ENCODE measurements at regions not wholly inside any gene's neighbourhood (a gene's known extent, or its start where the extent isn't known, plus 50 kb on each side); places are given as distances from the start of the nearest gene placed in this dataset.

DNA sequence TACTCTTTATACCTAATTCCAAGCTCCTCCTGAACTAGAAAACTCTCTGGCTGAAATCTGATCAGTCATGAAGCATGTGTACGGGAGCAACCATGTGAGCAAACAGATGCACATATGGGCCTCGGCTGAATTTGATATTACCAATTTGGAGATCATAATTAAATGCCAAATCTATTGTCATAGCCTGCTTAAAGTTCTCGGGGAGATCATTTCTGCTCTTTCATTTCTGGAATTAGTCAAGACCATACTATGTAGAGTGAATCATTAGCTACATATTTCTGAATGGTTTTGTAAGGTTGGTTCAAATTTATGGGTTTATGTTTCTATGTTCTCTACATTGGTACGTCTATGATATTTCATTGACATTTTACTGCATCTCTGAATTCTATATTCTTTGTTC lies 205.5 kb downstream of the UBE2E3 start:
- no peak for DNase-seq (ENCODE audit: low read depth in 3 of 3, low spot score in 1 of 3)

DNA sequence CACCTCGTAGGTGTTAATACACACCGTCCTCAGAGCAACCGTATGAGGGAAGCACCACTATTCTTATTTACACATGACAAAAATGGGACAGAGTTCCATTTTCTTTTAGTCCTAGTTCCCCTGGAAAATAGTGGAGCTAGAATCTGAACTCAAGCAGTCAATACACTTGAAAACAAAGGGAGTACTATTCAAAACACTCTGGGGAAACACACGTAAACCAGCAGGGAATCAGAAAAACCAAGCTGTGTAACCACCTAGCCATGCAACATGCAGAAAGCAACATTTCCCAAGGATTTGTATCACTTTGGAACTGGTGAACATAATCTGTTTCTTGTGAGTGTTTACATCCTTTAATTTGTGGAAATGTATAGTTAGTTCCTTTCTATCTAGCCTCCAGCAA lies 208.2 kb downstream of the UBE2E3 start:
- DNase-seq (ENCODE audit: low read depth in 3 of 3, low spot score in 1 of 3): no peak

DNA sequence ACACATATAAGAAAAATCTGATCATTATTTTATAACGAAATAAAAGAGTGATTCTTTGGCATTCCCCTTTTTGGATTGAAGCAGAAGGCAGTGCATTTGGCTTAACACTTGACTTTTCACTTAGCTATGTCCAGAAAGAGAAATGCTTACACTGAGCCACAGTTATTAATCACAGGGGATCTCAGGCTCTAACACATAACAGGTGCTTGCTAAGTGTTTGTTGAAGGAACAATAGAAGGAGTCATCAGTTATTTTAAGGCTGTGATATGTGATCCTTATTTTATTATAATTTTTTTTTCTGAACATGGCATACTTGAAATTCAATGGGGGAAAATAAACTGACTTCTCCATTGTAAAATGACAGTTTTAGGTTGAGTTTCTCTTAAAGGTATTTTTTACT lies 209.5 kb downstream of the UBE2E3 start:
- DNase-seq (ENCODE audit: low read depth in 3 of 3, low spot score in 1 of 3): no peak

GRCh38 chr2:181190711-181191110 lies 210.3 kb downstream of the UBE2E3 start:
- no peak for DNase-seq (ENCODE audit: low read depth in 3 of 3, low spot score in 1 of 3)

DNA sequence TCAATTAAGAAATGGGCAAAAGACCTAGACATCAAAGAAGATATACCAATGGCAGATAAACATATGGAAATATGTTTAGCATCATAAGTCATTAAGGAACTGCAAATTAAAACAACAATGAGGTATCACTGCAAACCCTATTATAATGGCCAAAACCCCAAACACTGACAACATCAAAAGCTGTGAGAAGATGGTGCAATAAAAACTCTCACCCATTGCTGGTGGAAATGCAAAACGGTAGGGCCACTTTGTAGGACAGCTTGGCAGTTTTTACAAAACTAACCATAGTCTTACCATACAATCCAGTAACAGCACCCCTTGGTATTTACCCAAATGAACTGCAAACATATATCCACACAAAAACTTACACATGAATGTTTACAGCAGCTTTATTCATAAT lies 213.1 kb downstream of the UBE2E3 start:
- no peak for DNase-seq (ENCODE audit: low read depth in 3 of 3, low spot score in 1 of 3)

DNA sequence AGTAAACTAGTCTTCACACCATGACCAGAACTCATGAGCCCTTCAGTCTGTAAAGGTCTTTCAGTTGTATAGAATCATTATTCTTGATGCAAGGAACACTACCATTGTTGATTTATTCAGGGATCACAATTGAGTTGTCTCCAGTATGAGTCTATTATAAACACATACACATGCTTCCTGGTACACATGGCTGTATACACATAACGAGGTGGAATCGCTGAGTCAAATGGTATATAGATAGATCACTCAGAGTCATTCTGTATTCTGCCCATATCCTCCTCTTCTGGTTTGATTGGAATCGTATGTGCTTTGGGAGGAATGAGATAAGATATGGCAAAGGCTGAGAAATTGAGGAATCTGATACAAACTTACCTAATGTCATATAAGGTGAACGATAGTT lies 216.0 kb downstream of the UBE2E3 start:
- no peak for DNase-seq (ENCODE audit: low read depth in 3 of 3, low spot score in 1 of 3)

DNA sequence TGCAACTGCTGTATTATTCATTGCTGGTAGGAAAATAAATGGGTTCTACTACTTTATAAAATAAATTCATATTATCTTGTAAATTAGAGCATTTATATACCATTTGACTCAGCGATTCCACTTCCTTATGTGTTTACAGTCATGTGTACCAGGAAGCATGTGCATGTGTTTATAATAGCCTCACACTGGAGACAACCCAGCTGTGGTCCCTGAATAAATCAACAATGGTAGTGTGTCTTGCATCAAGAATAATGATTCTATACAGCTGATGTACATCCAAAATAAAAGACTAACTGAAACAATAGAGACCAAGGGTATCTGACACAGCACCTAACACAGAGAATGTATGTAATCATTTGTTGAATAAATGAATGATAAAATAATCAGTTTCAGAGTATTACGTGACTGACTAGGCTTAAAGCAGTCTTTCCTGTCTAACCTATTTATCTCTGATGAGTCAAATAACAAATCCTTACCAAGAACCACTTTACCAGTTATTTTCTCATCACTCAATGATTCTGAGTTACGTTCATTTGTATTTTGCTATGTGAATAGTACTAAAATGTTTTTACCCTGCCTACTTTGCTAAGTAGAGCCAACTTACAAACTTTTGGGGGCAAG lies 216.8 kb downstream of the UBE2E3 start:
- DNase-seq (ENCODE audit: low read depth in 3 of 3, low spot score in 1 of 3): no peak

- no peak for DNase-seq (ENCODE audit: low read depth in 3 of 3, low spot score in 1 of 3)
Observed at GRCh38 chr2:181198183-181198864, 217.9 kb downstream of the UBE2E3 start.

DNA sequence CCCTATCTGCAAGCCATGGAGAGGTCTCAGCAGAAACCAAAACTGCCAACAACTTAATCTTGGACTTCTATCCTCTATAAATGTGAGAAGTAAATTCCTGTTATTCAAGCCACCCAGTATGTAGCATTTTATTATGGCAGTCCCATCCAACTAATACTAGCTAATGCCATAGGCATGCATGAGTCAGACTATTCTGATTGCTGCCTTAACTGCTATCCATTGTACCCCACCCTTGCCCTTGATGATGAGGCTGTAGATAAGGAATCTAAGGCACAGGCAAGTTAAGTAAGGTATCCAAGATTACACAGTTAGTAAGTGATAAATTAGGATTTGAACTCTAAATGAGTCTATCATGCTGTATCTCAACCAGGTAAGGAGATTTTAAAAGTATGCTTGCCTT lies 223.0 kb downstream of the UBE2E3 start:
- DNase-seq (ENCODE audit: low read depth in 3 of 3, low spot score in 1 of 3): no peak

DNA sequence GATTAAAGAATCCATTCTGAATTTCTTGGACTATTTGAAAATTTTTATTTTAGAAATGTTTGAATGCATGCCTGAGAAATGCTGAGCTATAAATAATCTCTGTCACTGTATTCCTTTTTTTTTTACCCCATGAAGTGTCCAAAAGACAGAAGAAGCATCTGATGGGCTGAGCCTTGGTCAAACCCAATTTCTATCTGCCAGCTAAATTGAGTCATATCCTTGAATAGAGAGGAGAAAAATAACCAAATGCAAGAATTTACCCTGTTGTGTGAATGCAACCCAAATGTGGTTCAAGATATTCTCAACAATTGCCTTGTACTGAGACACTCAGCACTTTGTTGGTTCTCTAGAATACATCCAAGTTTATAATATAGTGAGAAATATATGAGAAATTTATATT lies 223.5 kb downstream of the UBE2E3 start:
- DNase-seq (ENCODE audit: low read depth in 3 of 3, low spot score in 1 of 3): no peak

- no peak for DNase-seq (ENCODE audit: low read depth in 3 of 3, low spot score in 1 of 3)
Observed at GRCh38 chr2:181218401-181218821, 238.0 kb downstream of the UBE2E3 start.

DNA sequence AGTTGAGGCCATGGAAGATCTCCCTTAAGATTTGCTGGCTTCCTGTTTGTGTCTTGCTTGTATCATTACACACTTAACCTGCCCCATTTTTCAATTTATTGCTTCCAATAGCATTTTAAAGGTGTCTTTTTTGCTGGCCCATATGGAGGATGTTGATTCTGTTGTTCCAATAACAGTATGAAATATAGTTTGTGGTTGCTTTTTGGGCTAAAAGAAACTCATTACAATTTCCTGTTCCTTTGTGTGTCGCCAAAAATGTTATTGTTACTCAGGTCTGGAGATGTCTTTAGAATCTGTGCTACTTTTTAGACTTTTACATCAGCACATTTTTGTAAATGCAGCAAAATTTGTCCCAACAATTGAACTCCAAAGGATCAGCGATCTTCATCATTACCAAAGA lies 234.0 kb upstream of the ITGA4 start:
- DNase-seq (ENCODE audit: low read depth in 3 of 3, low spot score in 1 of 3): no peak

GRCh38 chr2:181224866-181225265 lies 232.3 kb upstream of the ITGA4 start:
- no peak for DNase-seq (ENCODE audit: low read depth in 3 of 3, low spot score in 1 of 3)

- no peak for DNase-seq (ENCODE audit: low read depth in 3 of 3, low spot score in 1 of 3)
Observed at GRCh38 chr2:181228661-181229060, 228.5 kb upstream of the ITGA4 start.

- DNase-seq (ENCODE audit: low read depth in 3 of 3, low spot score in 1 of 3): no peak
Observed at GRCh38 chr2:181231151-181231550, 226.0 kb upstream of the ITGA4 start.

DNA sequence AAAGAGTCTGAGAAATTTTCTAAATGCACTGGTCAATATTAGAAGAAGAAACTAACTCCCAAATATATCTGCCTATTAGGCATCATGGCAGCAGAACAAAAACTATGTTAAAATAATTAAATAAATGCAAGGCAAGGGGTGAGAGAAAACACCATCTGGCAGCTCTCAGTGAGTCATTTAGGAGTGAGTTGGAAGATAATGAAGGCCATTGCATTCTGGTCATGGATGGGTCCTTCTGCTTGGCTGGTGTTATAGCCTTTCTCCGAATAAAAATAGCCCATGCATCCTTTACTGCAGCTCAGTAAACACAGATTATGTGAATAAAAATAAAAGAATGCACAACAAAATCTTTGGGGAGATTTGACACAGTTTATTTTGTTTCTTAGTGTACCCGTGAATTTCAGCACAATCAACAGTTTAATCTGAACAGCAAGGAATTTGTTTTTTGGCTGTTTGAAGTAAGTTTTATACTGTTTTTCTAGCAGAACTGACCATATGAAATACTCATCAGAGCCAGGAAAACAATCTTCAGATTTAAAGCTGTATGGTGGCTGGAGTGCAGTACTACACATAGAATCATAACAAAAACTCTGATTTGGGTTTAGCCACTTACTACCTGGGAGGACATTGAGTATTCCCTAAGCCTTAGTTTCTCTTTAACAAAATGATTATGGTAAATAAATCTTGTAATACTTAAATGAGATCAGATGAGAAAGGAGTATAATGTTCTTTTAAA lies 225.1 kb upstream of the ITGA4 start:
- no peak for DNase-seq (ENCODE audit: low read depth in 3 of 3, low spot score in 1 of 3)

DNA sequence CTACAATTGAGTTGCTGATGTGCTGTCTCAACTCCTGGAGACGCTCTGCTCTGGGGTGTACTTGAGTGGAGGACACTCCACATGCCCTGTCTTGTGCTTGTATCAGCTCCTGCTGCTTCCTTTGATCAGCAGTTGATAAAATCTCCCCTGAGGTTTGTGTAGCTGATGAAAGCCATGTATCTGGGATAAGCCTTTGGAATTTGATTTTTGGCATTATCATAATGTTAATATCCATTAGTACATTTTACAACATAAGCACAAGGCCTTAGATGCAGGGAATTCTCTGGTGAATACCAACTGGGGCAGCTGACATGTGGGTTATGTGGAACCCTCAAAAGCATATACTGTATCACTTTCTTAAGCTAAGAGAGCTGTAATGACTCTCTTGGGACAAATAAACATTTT lies 222.7 kb upstream of the ITGA4 start:
- DNase-seq (ENCODE audit: low read depth in 3 of 3, low spot score in 1 of 3): no peak

DNA sequence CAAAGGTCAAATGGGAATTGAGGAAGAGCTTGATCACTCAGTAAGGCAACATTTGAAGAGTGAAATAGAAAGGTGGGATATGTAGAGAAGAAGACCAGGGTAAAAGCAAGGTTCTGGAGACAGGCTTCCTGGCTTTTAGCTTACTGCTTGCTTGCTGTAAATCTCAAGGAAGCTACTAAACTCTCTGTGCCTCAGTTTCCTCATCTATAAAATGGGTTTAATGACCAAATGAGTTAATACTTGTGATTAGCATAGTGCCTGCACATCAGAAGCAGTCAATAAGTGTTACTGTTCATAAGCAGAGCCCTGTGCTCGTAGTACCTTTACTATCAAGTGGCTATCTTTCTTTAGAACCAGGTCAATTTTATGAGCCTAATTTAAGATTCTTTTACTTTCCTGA lies 222.2 kb upstream of the ITGA4 start:
- DNase-seq (ENCODE audit: low read depth in 3 of 3, low spot score in 1 of 3): no peak

DNA sequence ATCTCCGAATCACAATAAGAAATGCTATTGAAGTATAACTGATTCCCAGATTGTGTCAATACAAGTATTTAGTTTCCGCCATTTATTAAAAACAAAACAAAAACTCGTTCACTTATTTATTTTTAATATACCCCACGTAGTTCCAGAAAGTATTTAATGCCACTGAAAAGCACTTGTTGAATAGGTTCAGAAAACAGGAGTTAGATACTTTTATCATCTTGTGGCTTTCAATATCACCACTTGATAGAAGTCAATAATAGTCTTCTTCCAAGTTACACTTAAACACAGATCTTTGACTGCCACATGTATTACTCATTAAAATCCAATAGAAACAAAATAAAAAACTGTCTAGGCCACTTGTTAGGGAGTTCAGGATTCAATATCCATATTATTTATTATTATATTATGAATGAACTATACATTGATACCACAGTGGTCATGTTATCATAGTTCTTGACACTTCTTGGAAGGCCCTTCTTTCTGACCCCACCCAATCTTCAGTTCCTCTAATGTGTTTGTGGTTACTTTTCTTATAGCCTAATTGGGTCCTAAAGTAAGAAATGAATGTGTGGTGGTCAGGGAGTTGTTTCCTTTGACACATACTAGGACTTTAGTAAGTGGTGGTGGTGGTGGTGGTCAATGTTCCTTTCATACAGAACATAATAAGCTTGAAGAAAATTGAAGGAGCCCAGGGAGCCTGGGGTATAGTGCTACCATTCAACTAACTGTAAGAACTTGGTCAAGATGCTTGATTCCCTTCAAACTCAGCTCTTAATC lies 221.3 kb upstream of the ITGA4 start:
- no peak for DNase-seq (ENCODE audit: low read depth in 3 of 3, low spot score in 1 of 3)

DNA sequence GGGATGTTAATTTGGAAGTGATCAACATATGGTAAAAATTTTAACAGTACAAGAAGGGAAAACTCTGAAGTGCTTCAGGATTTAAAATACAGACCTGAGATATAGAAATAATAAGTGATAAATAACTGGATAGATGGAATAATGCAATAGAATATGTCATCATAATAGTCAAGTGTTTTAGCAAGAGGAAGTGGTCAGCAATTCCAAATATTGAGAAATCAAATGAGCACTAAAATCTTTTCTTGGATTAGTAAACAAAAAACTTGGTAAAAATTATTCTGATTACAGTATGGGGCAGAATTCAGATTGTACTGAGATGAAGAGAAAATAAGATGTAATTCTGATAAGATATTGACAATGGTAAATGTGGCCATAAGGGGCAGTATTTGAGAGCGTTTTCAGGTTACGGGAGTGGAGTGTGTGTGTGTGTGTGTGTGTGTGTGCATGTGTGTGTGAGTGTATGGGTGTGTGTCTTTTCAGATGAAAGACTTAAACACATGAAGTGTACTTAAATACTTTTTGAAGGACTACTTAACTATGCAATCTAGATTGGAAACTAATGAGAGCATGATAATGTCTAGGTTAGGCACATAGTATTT lies 217.9 kb upstream of the ITGA4 start:
- DNase-seq (ENCODE audit: low read depth in 3 of 3, low spot score in 1 of 3): no peak

- no peak for DNase-seq (ENCODE audit: low read depth in 3 of 3, low spot score in 1 of 3)
Observed at GRCh38 chr2:181240844-181241243, 216.3 kb upstream of the ITGA4 start.

Measured in stimulated activated CD4-positive, alpha-beta T cell treated with anti-CD3 and anti-CD28 coated beads, TNF-alpha, amount 100 ng/mL, for 1 hour (primary cell).